HepG2 (cell line): ENCODE measurements at regions not wholly inside any gene's neighbourhood (a gene's known extent, or its start where the extent isn't known, plus 50 kb on each side); places are given as distances from the start of the nearest gene placed in this dataset.

Experiments used
- ATAC-seq: fragments of 200-7000 bp; cut with Tn5 transposase; 3 replicates; pipeline ENCODE4 v1.9.1; 2020; ENCODE audit warnings: mild to moderate bottlenecking, moderate library complexity
- BruUV-seq: library from RNA; stranded (reverse); fragments of 400-500 nt; replicated peaks from 2 replicates; lab custom pipeline; 2021; lab: Mats Ljungman, UMichigan
- CTCF ChIA-PET: fragments of 300-600 bp; formaldehyde crosslinking; extraction: SDS; loops from one replicate; lab custom pipeline; 2021; ENCODE audit warnings: low total read pairs, inconsistent platforms, low intra/inter-chr PET ratio; lab: Yijun Ruan, JAX
- POLR2A ChIA-PET: fragments of 350-600 bp; sonication (Branson Sonifier 250); formaldehyde crosslinking; loops from one replicate; lab custom pipeline; 2020; ENCODE audit warnings: antibody characterized with exemption, inconsistent platforms; lab: Yijun Ruan, JAX
- DNase-seq: peaks from one replicate; pipeline ENCODE4 v3.0.0-alpha.2; 2015; ENCODE audit warnings: low spot score
- FAIRE-seq: peaks from 3 replicates; lab custom pipeline; 2011; peaks lifted over from hg19 to GRCh38; lab: Jason Lieb, UNC
- H2AFZ ChIP-seq: one replicate; pipeline ENCODE4 v1.6.1; 2011; ENCODE audit warnings: low read length, inconsistent platforms
- H3K27ac ChIP-seq: fragments of 300-600 bp; 3 replicates; pipeline ENCODE4 v1.8.0; 2011; ENCODE audit warnings: mixed run types, mild to moderate bottlenecking, mixed read lengths, low read length, inconsistent platforms; ENCODE audit not compliant: insufficient read depth; ENCODE audit errors: extremely low read length
- H3K27me3 ChIP-seq, 2 experiments: fragments of 200-600 bp in 1 of 2; 2 replicates in 1 of 2; 3 replicates in 1 of 2; pipeline versions ENCODE4 v1.6.0 to v1.8.0; 2011; ENCODE audit warnings: low read length in 2 of 2, mild to moderate bottlenecking in 2 of 2, moderate library complexity in 2 of 2, inconsistent platforms in 1 of 2; ENCODE audit not compliant: insufficient read depth in 2 of 2, control insufficient read depth in 1 of 2
- H3K36me3 ChIP-seq, 2 experiments: fragments of 200-600 bp in 1 of 2; replicated peaks in 1 of 2; 2 replicates in 1 of 2; 3 replicates in 1 of 2; pipeline versions ENCODE4 v1.5.1 to v1.8.0; 2011; ENCODE audit warnings: low read length in 2 of 2, inconsistent platforms in 1 of 2; ENCODE audit not compliant: insufficient read depth in 2 of 2, control insufficient read depth in 1 of 2
- H3K4me1 ChIP-seq: 2 replicates; pipeline ENCODE4 v1.5.1; 2012; ENCODE audit warnings: low read length, inconsistent platforms; ENCODE audit not compliant: insufficient read depth
- H3K4me2 ChIP-seq: 2 replicates; pipeline ENCODE4 v1.6.0; 2011; ENCODE audit warnings: low read depth, low read length, inconsistent platforms
- H3K4me3 ChIP-seq, 3 experiments: fragments of 200-600 bp in 1 of 3; sonication (generic), shearing (Covaris generic) in 1 of 3; replicated peaks in 1 of 3; 2 replicates each; pipeline ENCODE4 v1.5.1; 2011 to 2016; ENCODE audit warnings: low read length in 3 of 3, inconsistent platforms in 2 of 3, low read depth in 2 of 3, mild to moderate bottlenecking in 2 of 3, control low read depth in 1 of 3, mixed read lengths in 1 of 3; ENCODE audit not compliant: insufficient read depth in 1 of 3
- H3K79me2 ChIP-seq: one replicate; pipeline ENCODE4 v1.6.1; 2011; ENCODE audit warnings: low read length, inconsistent platforms; ENCODE audit not compliant: insufficient read depth
- H3K9ac ChIP-seq: 2 replicates; pipeline ENCODE4 v1.6.0; 2011; ENCODE audit warnings: mild to moderate bottlenecking, low read depth, low read length, inconsistent platforms; ENCODE audit not compliant: insufficient read depth
- H3K9me3 ChIP-seq: 2 replicates; pipeline ENCODE4 v1.5.1; 2012; ENCODE audit warnings: mild to moderate bottlenecking, low read length
- H4K20me1 ChIP-seq: 2 replicates; pipeline ENCODE4 v1.6.0; 2011; ENCODE audit warnings: inconsistent platforms, mild to moderate bottlenecking, low read length, moderate library complexity; ENCODE audit not compliant: insufficient read depth
- MNT ChIP-seq: fragments of 450-650 bp; IDR thresholded peaks from 2 replicates; pipeline ENCODE4 v1.6.1; 2016
- ZC3H4 ChIP-seq: sonication (generic); formaldehyde crosslinking; IDR thresholded peaks from 2 replicates; pipeline ENCODE4 v1.4.0; 2020; ENCODE audit warnings: missing genetic modification reagents, borderline replicate concordance
- ZNF124 ChIP-seq: sonication (generic); formaldehyde crosslinking; IDR thresholded peaks from 2 replicates; pipeline ENCODE4 v1.4.0; 2020; ENCODE audit warnings: missing genetic modification reagents
- ZNF224 ChIP-seq: sonication (generic); formaldehyde crosslinking; IDR thresholded peaks from 2 replicates; pipeline ENCODE4 v1.5.0; 2020; ENCODE audit warnings: mild to moderate bottlenecking, missing genetic modification reagents
- ZNF274 ChIP-seq: sonication (generic); formaldehyde crosslinking; IDR thresholded peaks from 2 replicates; pipeline ENCODE4 v1.5.1; 2020; ENCODE audit warnings: mild to moderate bottlenecking, missing genetic modification reagents
- ZNF441 ChIP-seq: sonication (generic); formaldehyde crosslinking; IDR thresholded peaks from 2 replicates; pipeline ENCODE4 v1.7.0; 2021; ENCODE audit warnings: missing genetic modification reagents, borderline replicate concordance
- ZNF549 ChIP-seq: sonication (generic); formaldehyde crosslinking; IDR thresholded peaks from 2 replicates; pipeline ENCODE4 v1.5.0; 2020; ENCODE audit warnings: missing genetic modification reagents
- ZNF713 ChIP-seq: sonication (generic); formaldehyde crosslinking; IDR thresholded peaks from 2 replicates; pipeline ENCODE4 v1.4.0; 2020; ENCODE audit warnings: mild to moderate bottlenecking, missing genetic modification reagents
- ZSCAN22 ChIP-seq: sonication (generic); formaldehyde crosslinking; IDR thresholded peaks from 2 replicates; pipeline ENCODE4 v1.4.0; 2020; ENCODE audit warnings: mild to moderate bottlenecking, missing genetic modification reagents
- WGBS: methylation state at CpG from one replicate; pipeline ENCODE4 v1.1.6; 2017; ENCODE audit warnings: low lambda C conversion rate; 5-methylcytosine and 5-hydroxymethylcytosine counted together
- in situ Hi-C: cut with HindIII; loops from 2 replicates; pipeline ENCODE4 v1.10.0; 2017; ENCODE audit warnings: low pct_unique_long_range_greater_than_20kb; ENCODE audit not compliant: extremely low pct_ligation_motif_present
- intact Hi-C: fragments of 100-400 bp; cut with micrococcal nuclease; formaldehyde crosslinking; loops from one replicate; pipeline ENCODE4 v1.10.0; 2022; ENCODE audit not compliant: unreplicated experiment
- TF ChIP-seq, protein P1 (sequence below): sonication (generic); formaldehyde crosslinking; IDR thresholded peaks from 2 replicates; pipeline ENCODE4 v1.9.0; 2021; ENCODE audit warnings: mild to moderate bottlenecking, missing genetic modification reagents
- TF ChIP-seq, protein P2 (sequence below): sonication (generic); formaldehyde crosslinking; IDR thresholded peaks from 2 replicates; pipeline ENCODE4 v1.5.1; 2020; ENCODE audit warnings: missing genetic modification reagents, mild to moderate bottlenecking, borderline replicate concordance

DNA sequence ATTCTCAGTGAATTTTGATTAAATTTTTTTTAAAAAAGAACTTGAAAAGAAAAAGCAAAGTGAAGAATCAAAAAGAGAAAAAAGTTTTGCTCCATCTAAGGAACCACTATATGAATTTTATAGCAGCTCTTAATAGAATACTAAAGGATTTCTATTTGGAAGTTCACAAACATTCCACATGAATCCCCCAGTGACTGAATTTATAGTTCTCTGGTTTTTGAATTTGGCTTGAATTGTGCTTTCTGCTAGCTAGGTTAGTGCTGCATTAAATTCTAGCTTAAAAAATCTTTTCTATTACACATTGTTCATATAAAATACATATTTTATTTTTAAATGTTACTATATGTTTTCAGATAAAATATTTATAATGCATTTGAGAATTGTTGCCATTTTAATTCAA, 675.4 kb downstream of the RERGL start:
- H3K4me1 ChIP-seq = no peaks in the 10 kb centered on the region

DNA sequence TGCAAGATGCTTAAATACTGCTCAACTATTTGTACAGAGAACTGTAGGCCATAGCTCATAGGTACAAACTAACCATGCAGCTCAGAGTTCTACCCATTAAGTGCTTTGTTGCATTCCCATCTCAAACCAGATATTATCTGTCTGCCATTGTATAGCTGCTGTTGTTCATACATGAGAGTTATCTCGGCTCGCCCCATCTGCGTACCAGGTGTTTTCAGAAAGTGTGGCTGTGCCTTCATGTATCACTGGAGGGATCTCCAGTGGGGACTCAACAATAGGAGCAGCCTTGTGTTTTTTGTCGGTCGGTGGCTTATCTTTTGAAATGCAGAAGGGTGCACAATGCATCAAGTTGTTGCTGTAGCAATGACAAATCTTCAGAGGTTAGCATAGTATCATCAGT, 678.3 kb downstream of the RERGL start:
- Histone ChIP-seq H3K27me3 (no peaks in the 10 kb centered on the region), H3K4me3 (no peak overlapping the region), H3K9ac (no peak overlapping the region), H3K79me2 (no peaks in the 10 kb centered on the region), H4K20me1 (no peaks in the 10 kb centered on the region), H3K4me1 (no peaks in the 10 kb centered on the region), H3K9me3 (peaks cover 72% of the 10 kb centered on the region), H3K36me3 (no peaks in the 10 kb centered on the region), H3K27ac (no peak overlapping the region), H2AFZ (no peak overlapping the region), H3K4me2 (no peak overlapping the region)
- intact Hi-C loops = no loop called here
- CTCF ChIA-PET = no interaction called here
- ATAC-seq (no peak), FAIRE-seq (no peak), DNase-seq (no peak)
- BruUV-seq = no TSS peak
- in situ Hi-C loops = no loop called here
- POLR2A ChIA-PET = no interaction called here
- 21% methylated on average over 4 of the region's 5 CpGs for WGBS
- TF ChIP-seq ZC3H4 = no peak
- TF ChIP-seq, protein P1, sequence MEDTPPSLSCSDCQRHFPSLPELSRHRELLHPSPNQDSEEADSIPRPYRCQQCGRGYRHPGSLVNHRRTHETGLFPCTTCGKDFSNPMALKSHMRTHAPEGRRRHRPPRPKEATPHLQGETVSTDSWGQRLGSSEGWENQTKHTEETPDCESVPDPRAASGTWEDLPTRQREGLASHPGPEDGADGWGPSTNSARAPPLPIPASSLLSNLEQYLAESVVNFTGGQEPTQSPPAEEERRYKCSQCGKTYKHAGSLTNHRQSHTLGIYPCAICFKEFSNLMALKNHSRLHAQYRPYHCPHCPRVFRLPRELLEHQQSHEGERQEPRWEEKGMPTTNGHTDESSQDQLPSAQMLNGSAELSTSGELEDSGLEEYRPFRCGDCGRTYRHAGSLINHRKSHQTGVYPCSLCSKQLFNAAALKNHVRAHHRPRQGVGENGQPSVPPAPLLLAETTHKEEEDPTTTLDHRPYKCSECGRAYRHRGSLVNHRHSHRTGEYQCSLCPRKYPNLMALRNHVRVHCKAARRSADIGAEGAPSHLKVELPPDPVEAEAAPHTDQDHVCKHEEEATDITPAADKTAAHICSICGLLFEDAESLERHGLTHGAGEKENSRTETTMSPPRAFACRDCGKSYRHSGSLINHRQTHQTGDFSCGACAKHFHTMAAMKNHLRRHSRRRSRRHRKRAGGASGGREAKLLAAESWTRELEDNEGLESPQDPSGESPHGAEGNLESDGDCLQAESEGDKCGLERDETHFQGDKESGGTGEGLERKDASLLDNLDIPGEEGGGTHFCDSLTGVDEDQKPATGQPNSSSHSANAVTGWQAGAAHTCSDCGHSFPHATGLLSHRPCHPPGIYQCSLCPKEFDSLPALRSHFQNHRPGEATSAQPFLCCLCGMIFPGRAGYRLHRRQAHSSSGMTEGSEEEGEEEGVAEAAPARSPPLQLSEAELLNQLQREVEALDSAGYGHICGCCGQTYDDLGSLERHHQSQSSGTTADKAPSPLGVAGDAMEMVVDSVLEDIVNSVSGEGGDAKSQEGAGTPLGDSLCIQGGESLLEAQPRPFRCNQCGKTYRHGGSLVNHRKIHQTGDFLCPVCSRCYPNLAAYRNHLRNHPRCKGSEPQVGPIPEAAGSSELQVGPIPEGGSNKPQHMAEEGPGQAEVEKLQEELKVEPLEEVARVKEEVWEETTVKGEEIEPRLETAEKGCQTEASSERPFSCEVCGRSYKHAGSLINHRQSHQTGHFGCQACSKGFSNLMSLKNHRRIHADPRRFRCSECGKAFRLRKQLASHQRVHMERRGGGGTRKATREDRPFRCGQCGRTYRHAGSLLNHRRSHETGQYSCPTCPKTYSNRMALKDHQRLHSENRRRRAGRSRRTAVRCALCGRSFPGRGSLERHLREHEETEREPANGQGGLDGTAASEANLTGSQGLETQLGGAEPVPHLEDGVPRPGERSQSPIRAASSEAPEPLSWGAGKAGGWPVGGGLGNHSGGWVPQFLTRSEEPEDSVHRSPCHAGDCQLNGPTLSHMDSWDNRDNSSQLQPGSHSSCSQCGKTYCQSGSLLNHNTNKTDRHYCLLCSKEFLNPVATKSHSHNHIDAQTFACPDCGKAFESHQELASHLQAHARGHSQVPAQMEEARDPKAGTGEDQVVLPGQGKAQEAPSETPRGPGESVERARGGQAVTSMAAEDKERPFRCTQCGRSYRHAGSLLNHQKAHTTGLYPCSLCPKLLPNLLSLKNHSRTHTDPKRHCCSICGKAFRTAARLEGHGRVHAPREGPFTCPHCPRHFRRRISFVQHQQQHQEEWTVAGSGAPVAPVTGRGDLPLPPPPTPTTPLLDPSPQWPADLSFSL (CRISPR knock-in tag) = no peak
- TF ChIP-seq ZNF441 = no peak
- TF ChIP-seq MNT = no peak
- TF ChIP-seq ZNF124 (CRISPR knock-in tag) = no peak
- no peak for TF ChIP-seq ZNF224
- TF ChIP-seq, protein P2, sequence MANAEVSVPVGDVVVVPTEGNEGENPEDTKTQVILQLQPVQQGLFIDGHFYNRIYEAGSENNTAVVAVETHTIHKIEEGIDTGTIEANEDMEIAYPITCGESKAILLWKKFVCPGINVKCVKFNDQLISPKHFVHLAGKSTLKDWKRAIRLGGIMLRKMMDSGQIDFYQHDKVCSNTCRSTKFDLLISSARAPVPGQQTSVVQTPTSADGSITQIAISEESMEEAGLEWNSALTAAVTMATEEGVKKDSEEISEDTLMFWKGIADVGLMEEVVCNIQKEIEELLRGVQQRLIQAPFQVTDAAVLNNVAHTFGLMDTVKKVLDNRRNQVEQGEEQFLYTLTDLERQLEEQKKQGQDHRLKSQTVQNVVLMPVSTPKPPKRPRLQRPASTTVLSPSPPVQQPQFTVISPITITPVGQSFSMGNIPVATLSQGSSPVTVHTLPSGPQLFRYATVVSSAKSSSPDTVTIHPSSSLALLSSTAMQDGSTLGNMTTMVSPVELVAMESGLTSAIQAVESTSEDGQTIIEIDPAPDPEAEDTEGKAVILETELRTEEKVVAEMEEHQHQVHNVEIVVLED (CRISPR knock-in tag) = no peak
- TF ChIP-seq ZNF713 (CRISPR knock-in tag) = no peak
- no peak for TF ChIP-seq ZSCAN22

More for the DNA sequence above, 675.4 kb downstream of the RERGL start:
- H3K36me3 ChIP-seq = no peaks in the 10 kb centered on the region
- no peak for TF ChIP-seq ZNF274 (CRISPR knock-in tag)
- TF ChIP-seq ZNF549 (CRISPR knock-in tag) = no peak
- TF ChIP-seq, all 625 proteins: peak for 0
- FAIRE-seq (no peak), ATAC-seq (no peak), DNase-seq (no peak)
- intact Hi-C loops (no loop called here), in situ Hi-C loops (no loop called here)
- ChIA-PET CTCF (no interaction called here), POLR2A (no interaction called here)
- Histone ChIP-seq H4K20me1 (no peaks in the 10 kb centered on the region), H3K4me3 (no peak overlapping the region), H3K4me2 (no peak overlapping the region), H3K9ac (no peak overlapping the region), H3K27ac (no peak overlapping the region), H3K27me3 (no peaks in the 10 kb centered on the region), H3K79me2 (no peaks in the 10 kb centered on the region), H3K9me3 (peaks cover 68% of the 10 kb centered on the region), H2AFZ (no peak overlapping the region)
- no TSS peak for BruUV-seq
